HUES64 (cell line): ENCODE measurements at regions not wholly inside any gene's neighbourhood (a gene's known extent, or its start where the extent isn't known, plus 50 kb on each side); places are given as distances from the start of the nearest gene placed in this dataset.
A peak's percentile ranks its signal among the peaks of the same experiment; 100 is the strongest.
"Not testable (repeated sequence)": the region's sequence is repeated elsewhere in the genome, so short reads cannot be mapped to it uniquely, and the experiment has no call there.

ENCODE experiments used
- H3K27ac ChIP-seq: 2 replicates; pipeline ENCODE4 v1.7.0; 2013; ENCODE audit warnings: low read depth, low read length, inconsistent platforms
- H3K27me3 ChIP-seq: 2 replicates; pipeline ENCODE4 v1.6.1; 2013; ENCODE audit warnings: mild to moderate bottlenecking, low read length; ENCODE audit not compliant: insufficient read depth
- H3K36me3 ChIP-seq: 2 replicates; pipeline ENCODE4 v1.6.1; 2013; ENCODE audit warnings: mild to moderate bottlenecking, low read length; ENCODE audit not compliant: insufficient read depth
- H3K4me1 ChIP-seq: 2 replicates; pipeline ENCODE4 v1.6.1; 2013; ENCODE audit warnings: mild to moderate bottlenecking, low read length, moderate library complexity; ENCODE audit not compliant: insufficient read depth
- H3K4me3 ChIP-seq: 2 replicates; pipeline ENCODE4 v1.5.1; 2013; ENCODE audit warnings: mild to moderate bottlenecking, low read length, moderate library complexity
- H3K9ac ChIP-seq: 2 replicates; pipeline ENCODE4 v1.6.1; 2013; ENCODE audit warnings: mild to moderate bottlenecking, low read depth, low read length
- H3K9me3 ChIP-seq: 2 replicates; pipeline ENCODE4 v1.6.1; 2013; ENCODE audit warnings: low read depth, low read length; ENCODE audit not compliant: insufficient read depth
- WGBS: fragments of 150-250, 120-280 bp; methylation state at CpG from one replicate; pipeline ENCODE4 v1.1.7; 2013; ENCODE audit warnings: missing lambda C conversion rate; 5-methylcytosine and 5-hydroxymethylcytosine counted together

DNA sequence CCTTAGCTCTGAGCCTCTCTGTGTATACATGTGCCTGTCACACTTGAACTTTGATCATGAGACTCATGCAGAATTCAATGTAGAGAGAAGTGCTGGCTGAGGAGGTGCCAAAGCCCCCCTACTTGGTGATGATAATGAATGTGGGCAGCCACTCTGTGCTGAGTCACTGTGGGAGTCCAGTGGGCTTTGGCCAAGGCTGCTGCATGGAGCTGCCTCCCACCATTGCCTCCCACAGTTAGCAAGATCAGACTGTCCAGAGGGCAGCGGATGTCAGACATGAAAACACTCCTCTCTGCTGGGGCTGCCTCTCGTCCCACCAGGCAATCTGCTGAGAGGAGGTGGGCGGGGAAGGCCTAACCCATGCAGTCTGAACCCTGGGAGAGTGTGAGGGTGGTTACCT, 180.3 kb downstream of the SH2D4B start:
- no peaks in the 10 kb centered on the region for H3K4me1 ChIP-seq

DNA sequence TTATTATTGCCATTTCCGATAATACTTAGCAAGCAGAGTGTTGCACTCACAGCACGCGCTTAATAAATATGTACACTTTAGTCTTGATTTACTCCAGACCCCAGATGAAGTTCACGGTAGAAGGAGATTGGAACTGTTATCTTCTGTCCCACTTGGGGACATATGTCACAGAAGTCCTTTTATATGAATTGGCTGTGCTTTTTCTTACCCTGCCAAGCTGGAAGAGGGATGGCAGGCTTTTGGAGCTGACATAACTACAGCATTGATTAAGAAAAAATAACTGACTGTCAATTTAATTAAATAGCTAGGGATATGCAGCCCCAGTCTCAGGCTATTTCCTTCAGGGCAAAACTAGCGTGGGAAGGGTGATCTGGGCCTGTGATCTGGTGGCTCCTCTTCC, 182.2 kb downstream of the SH2D4B start:
- H3K27ac ChIP-seq: no peak overlapping the region
- H3K27me3 ChIP-seq: no peaks in the 10 kb centered on the region
- no peaks in the 10 kb centered on the region for H3K9me3 ChIP-seq
- no peaks in the 10 kb centered on the region for H3K36me3 ChIP-seq
- H3K4me3 ChIP-seq: no peak overlapping the region
- 100% methylated on average over 5 of the region's 5 CpGs for WGBS
- no peaks in the 10 kb centered on the region for H3K4me1 ChIP-seq
- no peak overlapping the region for H3K9ac ChIP-seq

More for the DNA sequence above, 180.3 kb downstream of the SH2D4B start:
- H3K27ac ChIP-seq: no peak overlapping the region
- 81% methylated on average over 3 of the region's 3 CpGs for WGBS
- no peaks in the 10 kb centered on the region for H3K27me3 ChIP-seq
- H3K9ac ChIP-seq: no peak overlapping the region
- no peak overlapping the region for H3K4me3 ChIP-seq
- no peaks in the 10 kb centered on the region for H3K36me3 ChIP-seq
- H3K9me3 ChIP-seq: no peaks in the 10 kb centered on the region

DNA sequence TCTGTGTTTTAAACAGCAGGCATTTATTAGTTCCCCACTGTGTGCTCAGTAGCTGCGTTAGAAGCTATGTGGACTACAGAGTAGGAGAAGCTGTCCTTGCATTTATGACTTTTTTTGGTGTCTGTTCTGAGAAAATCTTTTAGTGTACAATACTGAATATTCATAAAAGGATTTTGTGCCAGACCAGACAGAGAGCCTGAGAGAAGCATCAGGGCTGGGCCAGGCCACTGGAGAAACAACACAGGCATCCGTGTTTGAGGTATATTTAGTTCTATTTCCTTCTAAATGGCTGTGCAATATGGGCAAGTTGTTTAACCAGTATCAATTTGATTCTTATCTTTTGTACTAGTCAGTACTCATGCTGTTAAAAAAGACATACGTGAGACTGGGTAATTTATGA, 182.8 kb downstream of the SH2D4B start:
- H3K36me3 ChIP-seq: no peaks in the 10 kb centered on the region
- 92% methylated on average over 3 of the region's 3 CpGs for WGBS

DNA sequence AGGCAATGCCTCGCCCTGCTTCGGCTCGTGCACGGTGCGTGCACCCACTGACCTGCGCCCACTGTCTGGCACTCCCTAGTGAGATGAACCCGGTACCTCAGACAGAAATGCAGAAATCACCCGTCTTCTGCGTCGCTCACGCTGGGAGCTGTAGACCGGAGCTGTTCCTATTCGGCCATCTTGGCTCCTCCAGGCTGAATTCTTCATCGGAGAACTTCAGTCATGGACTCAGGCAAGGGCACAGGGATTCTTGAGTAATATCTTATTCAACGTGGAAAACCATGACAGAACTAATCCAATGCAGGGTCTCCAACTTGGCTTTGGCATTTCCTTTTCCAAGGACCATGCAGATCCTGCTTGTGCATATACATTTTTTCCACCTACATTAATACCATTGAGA, 190.7 kb downstream of the SH2D4B start:
- not testable (repeated sequence) for H3K9me3 ChIP-seq, H3K4me3 ChIP-seq, H3K4me1 ChIP-seq, H3K27me3 ChIP-seq, H3K27ac ChIP-seq, H3K9ac ChIP-seq, H3K36me3 ChIP-seq
- WGBS: 92% methylated on average over 15 of the region's 15 CpGs

More for the DNA sequence above, 182.8 kb downstream of the SH2D4B start:
- no peaks in the 10 kb centered on the region for H3K27me3 ChIP-seq
- no peaks in the 10 kb centered on the region for H3K4me1 ChIP-seq
- no peak overlapping the region for H3K9ac ChIP-seq
- H3K9me3 ChIP-seq: no peaks in the 10 kb centered on the region
- H3K4me3 ChIP-seq: no peak overlapping the region
- no peak overlapping the region for H3K27ac ChIP-seq

DNA sequence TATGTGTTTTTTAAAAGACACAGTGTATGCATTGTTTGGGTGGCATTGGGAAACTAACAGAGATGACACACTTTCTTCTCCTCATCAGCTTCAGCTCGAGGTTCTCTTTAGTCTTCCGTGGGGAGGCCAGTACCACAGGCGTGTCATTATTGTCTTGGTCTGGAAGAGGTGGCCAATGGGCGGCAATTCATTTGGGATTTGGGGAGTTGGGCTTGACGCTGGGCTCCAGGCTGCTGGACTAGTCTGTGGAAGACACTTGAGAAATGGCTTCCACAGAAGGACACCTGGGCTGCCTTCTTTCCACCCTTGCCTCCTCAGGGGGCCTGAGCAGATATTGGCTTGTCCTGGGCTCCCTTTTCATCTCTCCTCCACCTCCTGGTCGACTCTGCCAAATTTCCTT, 192.2 kb downstream of the SH2D4B start:
- H3K27ac ChIP-seq: no peak overlapping the region
- 79% methylated on average over 6 of the region's 6 CpGs for WGBS

DNA sequence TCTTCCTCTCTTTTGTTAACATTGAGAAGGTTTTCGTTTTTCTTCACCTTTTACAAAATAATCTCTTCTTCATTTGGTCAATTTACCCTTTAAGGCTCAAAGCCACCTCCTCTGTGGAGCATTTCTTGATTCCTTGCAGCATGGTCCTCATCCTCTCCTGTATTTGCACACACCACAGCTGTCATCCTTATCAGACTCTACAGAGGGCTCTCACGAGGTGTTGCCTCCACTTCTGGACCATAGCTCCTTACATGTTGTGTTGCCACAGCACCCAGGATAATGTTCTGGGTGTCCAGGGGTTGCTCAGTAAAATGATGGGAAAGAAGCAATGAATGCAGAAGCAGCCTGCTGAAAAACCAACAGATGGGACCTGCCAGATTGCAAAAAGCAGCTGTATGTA, 192.8 kb downstream of the SH2D4B start:
- no peaks in the 10 kb centered on the region; the same call in 1 of the 2 replicates for H3K9me3 ChIP-seq
- H3K36me3 ChIP-seq: no peaks in the 10 kb centered on the region
- H3K9ac ChIP-seq: no peak overlapping the region
- H3K27ac ChIP-seq: no peak overlapping the region
- H3K4me3 ChIP-seq: no peak overlapping the region
- WGBS: 82% methylated on average over 2 of the region's 2 CpGs
- no peaks in the 10 kb centered on the region for H3K27me3 ChIP-seq
- H3K4me1 ChIP-seq: peaks cover under 1% of the 10 kb centered on the region; the same call in 1 of the 2 replicates

More for the DNA sequence above, 192.2 kb downstream of the SH2D4B start:
- H3K27me3 ChIP-seq: no peaks in the 10 kb centered on the region
- H3K4me3 ChIP-seq: no peak overlapping the region
- no peak overlapping the region for H3K9ac ChIP-seq
- H3K4me1 ChIP-seq: no peaks in the 10 kb centered on the region
- no peaks in the 10 kb centered on the region for H3K36me3 ChIP-seq
- H3K9me3 ChIP-seq: no peaks in the 10 kb centered on the region; the same call in 1 of the 2 replicates

DNA sequence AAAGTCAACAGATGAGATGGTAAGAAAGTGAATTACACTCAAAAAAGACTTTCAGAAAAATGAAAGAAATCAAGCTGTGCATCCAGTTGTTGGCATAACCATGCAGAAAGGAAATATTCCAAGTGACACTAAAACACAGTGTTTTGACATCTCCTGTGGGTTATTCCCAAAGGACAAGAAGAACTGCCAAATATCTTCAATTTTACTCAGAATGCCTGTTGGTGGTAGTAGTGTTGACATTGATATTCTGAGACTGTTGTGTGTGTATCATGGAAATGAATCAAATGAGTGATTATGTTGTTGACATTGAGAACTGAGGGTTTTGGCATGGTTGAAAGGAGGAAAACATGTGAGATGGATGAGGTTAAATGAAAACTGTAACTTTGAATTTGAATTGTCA, 196.9 kb downstream of the SH2D4B start:
- Histone ChIP-seq H3K9ac (no peak overlapping the region), H3K4me3 (no peak overlapping the region), H3K27ac (no peak overlapping the region), H3K4me1 (peaks cover 30% of the 10 kb centered on the region), H3K27me3 (no peaks in the 10 kb centered on the region), H3K36me3 (no peaks in the 10 kb centered on the region), H3K9me3 (no peaks in the 10 kb centered on the region; the same call in 1 of the 2 replicates)

DNA sequence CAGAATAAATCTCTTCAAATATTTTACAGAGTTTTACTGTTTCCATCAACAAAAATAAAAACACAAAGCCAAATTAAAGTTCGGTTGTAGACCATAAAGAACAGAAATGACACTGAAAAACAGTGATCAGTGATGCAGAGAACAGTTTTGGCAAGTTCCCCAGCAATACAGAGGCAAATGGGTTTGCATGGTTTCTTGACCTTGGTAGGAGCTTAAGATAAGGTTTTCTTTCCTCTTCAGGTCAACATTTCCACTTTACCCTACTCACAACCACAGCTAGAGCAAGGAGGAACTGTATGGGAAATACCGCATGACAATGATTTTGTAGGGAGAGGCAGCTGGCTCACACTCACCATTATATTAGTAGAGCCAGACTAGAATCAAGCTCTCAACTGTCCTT, 199.5 kb downstream of the SH2D4B start:
- H3K27ac ChIP-seq: peak overlapping the region; percentile 64; the same call in 1 of the 2 replicates
- no peaks in the 10 kb centered on the region for H3K27me3 ChIP-seq
- H3K4me3 ChIP-seq: no peak overlapping the region
- no peaks in the 10 kb centered on the region for H3K9me3 ChIP-seq
- no peaks in the 10 kb centered on the region for H3K36me3 ChIP-seq
- WGBS: 94% methylated on average over 2 of the region's 2 CpGs
- H3K4me1 ChIP-seq: peaks cover 30% of the 10 kb centered on the region
- H3K9ac ChIP-seq: no peak overlapping the region

DNA sequence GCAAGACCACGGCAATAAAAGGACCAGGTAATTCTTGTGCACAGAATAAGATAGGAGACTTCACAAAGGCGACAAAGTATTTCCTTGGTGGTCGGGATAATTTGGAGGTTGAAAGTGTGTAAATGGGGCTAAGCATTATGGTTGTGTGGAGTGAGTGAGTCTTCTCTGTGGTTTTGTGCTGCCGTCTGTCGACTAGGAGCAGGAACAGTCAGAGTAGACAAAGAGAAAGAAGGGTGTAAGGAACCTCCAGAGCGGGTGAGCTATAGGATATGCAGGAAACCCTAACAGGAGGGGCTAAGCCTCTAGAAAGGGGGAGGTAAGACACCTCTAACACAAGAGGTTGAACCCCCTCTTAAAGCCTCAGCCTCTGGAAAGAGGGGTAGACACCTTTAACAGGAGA, 201.6 kb downstream of the SH2D4B start:
- no peaks in the 10 kb centered on the region for H3K27me3 ChIP-seq
- H3K36me3 ChIP-seq: no peaks in the 10 kb centered on the region
- no peaks in the 10 kb centered on the region for H3K9me3 ChIP-seq
- H3K4me3 ChIP-seq: no peak overlapping the region
- peaks cover 30% of the 10 kb centered on the region for H3K4me1 ChIP-seq
- peak overlapping the region; percentile 49 for H3K27ac ChIP-seq
- H3K9ac ChIP-seq: 0 out of 2 replicates have a peak overlapping the region, but pooled peaks have one; percentile 21
- WGBS: 93% methylated on average over 6 of the region's 6 CpGs

DNA sequence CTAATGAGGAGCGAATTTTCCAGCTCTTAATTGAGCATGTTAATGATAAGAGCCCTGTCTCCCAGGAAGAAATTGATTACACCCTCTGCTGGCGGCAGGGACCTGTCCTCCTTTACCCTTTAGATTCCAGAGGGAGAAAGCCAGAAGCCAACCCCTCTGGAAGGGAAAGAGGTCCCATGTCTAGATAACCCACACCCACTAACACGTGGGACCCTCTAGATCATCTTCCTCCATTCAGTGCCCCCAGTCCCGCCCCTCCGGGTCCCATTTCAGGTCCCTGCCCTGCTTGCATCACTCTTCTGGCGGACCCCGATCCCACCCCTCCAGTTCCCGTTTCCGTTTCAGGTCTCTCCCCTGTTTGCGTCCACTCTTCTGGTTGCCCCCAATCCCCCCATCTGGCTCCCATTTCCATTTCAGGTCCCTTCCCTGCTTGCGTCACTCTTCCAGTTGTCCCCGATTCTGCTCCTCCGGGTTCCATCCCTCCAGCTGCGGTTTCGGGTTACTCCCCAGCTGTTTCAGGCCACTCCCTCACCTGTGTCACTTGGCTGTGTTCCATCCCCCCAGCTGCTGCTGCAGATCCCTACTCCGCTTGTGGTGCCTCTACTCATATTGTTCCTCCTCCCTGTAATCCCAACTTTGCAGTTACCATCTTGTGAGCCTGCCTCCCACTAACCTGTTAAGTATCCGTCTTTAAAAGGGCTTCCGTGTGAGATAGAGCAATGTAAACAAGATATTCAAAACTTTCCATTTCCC, 202.4 kb downstream of the SH2D4B start:
- no peak overlapping the region for H3K9ac ChIP-seq
- WGBS: 89% methylated on average over 17 of the region's 18 CpGs

DNA sequence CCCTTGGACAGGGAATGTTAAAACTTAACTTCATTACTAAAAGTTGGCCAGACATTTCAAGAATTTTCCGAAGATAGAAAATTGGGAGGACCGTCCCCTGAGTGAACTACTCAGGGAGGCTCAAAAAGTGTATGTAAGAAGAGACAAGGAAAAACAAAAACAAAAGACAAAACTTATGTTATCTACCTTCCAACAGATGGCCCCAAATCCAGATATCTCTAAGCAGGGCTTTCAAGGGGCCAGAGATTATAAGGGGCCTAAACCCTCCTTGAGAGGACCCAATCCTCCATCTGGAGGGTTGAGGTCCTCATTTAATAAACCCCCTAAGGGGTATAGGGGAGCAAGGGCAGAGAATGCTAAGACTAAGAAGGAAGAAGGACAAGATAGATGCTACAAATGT, 203.6 kb downstream of the SH2D4B start:
- no peak overlapping the region for H3K4me3 ChIP-seq
- 92% methylated on average over 2 of the region's 2 CpGs for WGBS
- H3K4me1 ChIP-seq: peaks cover 22% of the 10 kb centered on the region
- no peak overlapping the region for H3K9ac ChIP-seq
- H3K36me3 ChIP-seq: no peaks in the 10 kb centered on the region
- H3K9me3 ChIP-seq: no peaks in the 10 kb centered on the region
- no peaks in the 10 kb centered on the region for H3K27me3 ChIP-seq
- H3K27ac ChIP-seq: no peak overlapping the region

More for the DNA sequence above, 202.4 kb downstream of the SH2D4B start:
- no peaks in the 10 kb centered on the region for H3K36me3 ChIP-seq
- H3K27ac ChIP-seq: no peak overlapping the region
- peaks cover 30% of the 10 kb centered on the region for H3K4me1 ChIP-seq
- no peaks in the 10 kb centered on the region for H3K9me3 ChIP-seq
- H3K27me3 ChIP-seq: no peaks in the 10 kb centered on the region
- no peak overlapping the region for H3K4me3 ChIP-seq
